Mesenchymal stem cell (in vitro differentiated cells and primary cell): ENCODE measurements at regions not wholly inside any gene's neighbourhood (a gene's known extent, or its start where the extent isn't known, plus 50 kb on each side); places are given as distances from the start of the nearest gene placed in this dataset.

Source experiments
- DNase-seq: peaks from one replicate; pipeline ENCODE4 v3.0.0-alpha.2; 2013
- H2AFZ ChIP-seq: one replicate; pipeline ENCODE4 v1.6.1; 2013; ENCODE audit warnings: low read depth, mild to moderate bottlenecking, control low read depth, inconsistent platforms, low read length, moderate library complexity
- H2AK5ac ChIP-seq: 2 replicates; pipeline ENCODE4 v1.6.1; 2013; ENCODE audit warnings: low read length, moderate library complexity, mild to moderate bottlenecking, inconsistent platforms; ENCODE audit not compliant: severe bottlenecking
- H2BK120ac ChIP-seq: one replicate; pipeline ENCODE4 v1.6.1; 2013; ENCODE audit warnings: low read depth, mild to moderate bottlenecking, inconsistent platforms, low read length, moderate library complexity
- H2BK12ac ChIP-seq, 2 experiments: one replicate each; pipeline ENCODE4 v1.6.1; 2013; ENCODE audit warnings: inconsistent platforms in 2 of 2, low read length in 2 of 2, mild to moderate bottlenecking in 2 of 2, moderate library complexity in 2 of 2, control low read depth in 1 of 2
- H2BK15ac ChIP-seq: one replicate; pipeline ENCODE4 v1.6.1; 2013; ENCODE audit warnings: mild to moderate bottlenecking, low read depth, inconsistent platforms; ENCODE audit not compliant: poor library complexity, severe bottlenecking
- H2BK5ac ChIP-seq: 2 replicates; pipeline ENCODE4 v1.6.1; 2013; ENCODE audit warnings: low read depth, mild to moderate bottlenecking, low read length, control low read depth, inconsistent platforms; ENCODE audit not compliant: poor library complexity, severe bottlenecking
- H3K14ac ChIP-seq, 2 experiments: one replicate each; pipeline ENCODE4 v1.6.1; 2013; ENCODE audit warnings: inconsistent platforms in 2 of 2, low read length in 2 of 2, control low read depth in 1 of 2, mild to moderate bottlenecking in 1 of 2, moderate library complexity in 1 of 2
- H3K18ac ChIP-seq, 2 experiments: one replicate each; pipeline ENCODE4 v1.6.1; 2013; ENCODE audit warnings: inconsistent platforms in 2 of 2, low read length in 2 of 2, control low read depth in 1 of 2, low read depth in 1 of 2, mild to moderate bottlenecking in 1 of 2
- H3K23ac ChIP-seq, 2 experiments: one replicate each; pipeline ENCODE4 v1.6.1; 2013; ENCODE audit warnings: inconsistent platforms in 2 of 2, low read length in 2 of 2, mild to moderate bottlenecking in 2 of 2, moderate library complexity in 2 of 2, control low read depth in 1 of 2
- H3K27ac ChIP-seq: 2 replicates; pipeline ENCODE4 v1.5.1; 2013; ENCODE audit warnings: mild to moderate bottlenecking, moderate library complexity, low read length, control low read depth, inconsistent platforms; ENCODE audit not compliant: poor library complexity, severe bottlenecking
- H3K27me3 ChIP-seq, 2 experiments: 2 replicates each; pipeline versions ENCODE4 v1.6.1 to v1.7.0; 2013; ENCODE audit warnings: low read length in 2 of 2, mild to moderate bottlenecking in 2 of 2, moderate library complexity in 2 of 2, control low read depth in 1 of 2, inconsistent platforms in 1 of 2; ENCODE audit not compliant: control insufficient read depth in 1 of 2, insufficient read depth in 1 of 2
- H3K36me3 ChIP-seq, 2 experiments: 2 replicates each; pipeline versions ENCODE4 v1.6.1 to v1.7.0; 2013; ENCODE audit warnings: low read length in 2 of 2, control low read depth in 1 of 2, inconsistent platforms in 1 of 2, low read depth in 1 of 2, mild to moderate bottlenecking in 1 of 2; ENCODE audit not compliant: insufficient read depth in 2 of 2, control insufficient read depth in 1 of 2
- H3K4ac ChIP-seq, 2 experiments: one replicate each; pipeline ENCODE4 v1.6.1; 2013; ENCODE audit warnings: inconsistent platforms in 2 of 2, low read length in 2 of 2, mild to moderate bottlenecking in 2 of 2, moderate library complexity in 2 of 2, control low read depth in 1 of 2, low read depth in 1 of 2
- H3K4me1 ChIP-seq: 2 replicates; pipeline ENCODE4 v1.6.1; 2013; ENCODE audit warnings: low read depth, low read length, control low read depth; ENCODE audit not compliant: control insufficient read depth, insufficient read depth
- H3K4me2 ChIP-seq: 2 replicates; pipeline ENCODE4 v1.6.1; 2013; ENCODE audit warnings: low read length, mild to moderate bottlenecking, inconsistent platforms; ENCODE audit not compliant: poor library complexity, severe bottlenecking
- H3K4me3 ChIP-seq, 2 experiments: 2 replicates each; pipeline versions ENCODE4 v1.5.1 to v1.7.0; 2013; ENCODE audit warnings: low read length in 2 of 2, mild to moderate bottlenecking in 2 of 2, control low read depth in 1 of 2, low read depth in 1 of 2; ENCODE audit not compliant: insufficient read depth in 1 of 2
- H3K79me1 ChIP-seq: replicated peaks from 2 replicates; pipeline ENCODE4 v1.6.1; 2013; ENCODE audit warnings: mild to moderate bottlenecking, control low read depth, low read length, inconsistent platforms; ENCODE audit not compliant: poor library complexity, severe bottlenecking
- H3K9ac ChIP-seq: 2 replicates; pipeline ENCODE4 v1.7.0; 2013; ENCODE audit warnings: mild to moderate bottlenecking, low read length, moderate library complexity
- H3K9me3 ChIP-seq: 2 replicates; pipeline ENCODE4 v1.7.0; 2013; ENCODE audit warnings: mild to moderate bottlenecking, low read length; ENCODE audit not compliant: control insufficient read depth
- H4K8ac ChIP-seq: one replicate; pipeline ENCODE4 v1.6.1; 2013; ENCODE audit warnings: inconsistent platforms, mild to moderate bottlenecking, low read length, moderate library complexity
- H4K91ac ChIP-seq: one replicate; pipeline ENCODE4 v1.6.1; 2013; ENCODE audit warnings: mild to moderate bottlenecking, low read length, inconsistent platforms
- WGBS: methylation state at CpG from one replicate; pipeline ENCODE4 v1.1.7; 2013; ENCODE audit warnings: mixed read lengths; 5-methylcytosine and 5-hydroxymethylcytosine counted together

GRCh38 chr2:239579081-239579480 lies 178.3 kb upstream of the HDAC4 start:
- H3K27ac ChIP-seq: no peak overlapping the region
- H3K18ac ChIP-seq: no peak overlapping the region
- H2AFZ ChIP-seq: no peak overlapping the region
- H4K91ac ChIP-seq: no peak overlapping the region
- no peaks in the 10 kb centered on the region for H3K36me3 ChIP-seq
- H4K8ac ChIP-seq: no peak overlapping the region
- H3K27me3 ChIP-seq: peaks cover 0 to 43% of the 10 kb centered on the region in 2 experiments
- no peak overlapping the region for H3K4me2 ChIP-seq
- H3K4me3 ChIP-seq: no peak overlapping the region
- no peak overlapping the region for H3K4ac ChIP-seq
- H3K9me3 ChIP-seq: peaks cover 4% of the 10 kb centered on the region
- no peak overlapping the region for H3K14ac ChIP-seq
- no peak overlapping the region for H2AK5ac ChIP-seq
- H3K9ac ChIP-seq: no peak overlapping the region
- H3K23ac ChIP-seq: no peak overlapping the region
- H3K79me1 ChIP-seq: no peaks in the 10 kb centered on the region
- 83% methylated on average over 12 of the region's 12 CpGs for WGBS
- no peak overlapping the region for H2BK15ac ChIP-seq
- no peak overlapping the region for H2BK5ac ChIP-seq
- no peaks in the 10 kb centered on the region for H3K4me1 ChIP-seq
- H2BK120ac ChIP-seq: no peak overlapping the region
- no peak for DNase-seq
- no peak overlapping the region for H2BK12ac ChIP-seq

GRCh38 chr2:239578381-239578780 lies 177.6 kb upstream of the HDAC4 start:
- H3K36me3 ChIP-seq: no peaks in the 10 kb centered on the region
- no peak overlapping the region for H3K27ac ChIP-seq
- H3K4ac ChIP-seq: no peak overlapping the region
- H2AFZ ChIP-seq: no peak overlapping the region
- H3K4me2 ChIP-seq: no peak overlapping the region
- H3K23ac ChIP-seq: no peak overlapping the region
- peaks cover 4% of the 10 kb centered on the region for H3K9me3 ChIP-seq
- H3K9ac ChIP-seq: no peak overlapping the region
- no peak overlapping the region for H2BK15ac ChIP-seq
- no peak overlapping the region for H2BK5ac ChIP-seq
- H3K14ac ChIP-seq: no peak overlapping the region
- no peak overlapping the region for H2AK5ac ChIP-seq
- H2BK120ac ChIP-seq: no peak overlapping the region
- no peak overlapping the region for H3K18ac ChIP-seq
- H4K91ac ChIP-seq: no peak overlapping the region
- H3K27me3 ChIP-seq: peaks cover 0 to 47% of the 10 kb centered on the region in 2 experiments
- no peaks in the 10 kb centered on the region for H3K4me1 ChIP-seq
- no peak overlapping the region for H4K8ac ChIP-seq
- no peaks in the 10 kb centered on the region for H3K79me1 ChIP-seq
- no peak overlapping the region for H3K4me3 ChIP-seq
- 80% methylated on average over 12 of the region's 12 CpGs for WGBS
- DNase-seq: no peak
- H2BK12ac ChIP-seq: no peak overlapping the region

GRCh38 chr2:239577935-239578334 lies 177.1 kb upstream of the HDAC4 start:
- no peaks in the 10 kb centered on the region for H3K79me1 ChIP-seq
- H2BK120ac ChIP-seq: no peak overlapping the region
- H3K4me2 ChIP-seq: no peak overlapping the region
- H3K4me3 ChIP-seq: no peak overlapping the region
- no peak overlapping the region for H4K8ac ChIP-seq
- no peak overlapping the region for H4K91ac ChIP-seq
- no peaks in the 10 kb centered on the region for H3K4me1 ChIP-seq
- no peak overlapping the region for H3K9ac ChIP-seq
- no peak overlapping the region for H2BK12ac ChIP-seq
- no peak overlapping the region for H3K14ac ChIP-seq
- H3K36me3 ChIP-seq: no peaks in the 10 kb centered on the region
- H2AFZ ChIP-seq: no peak overlapping the region
- H3K4ac ChIP-seq: no peak overlapping the region
- H3K18ac ChIP-seq: no peak overlapping the region
- no peak overlapping the region for H3K27ac ChIP-seq
- peaks cover 0 to 50% of the 10 kb centered on the region in 2 experiments for H3K27me3 ChIP-seq
- H2BK5ac ChIP-seq: no peak overlapping the region
- no peak overlapping the region for H2AK5ac ChIP-seq
- H3K9me3 ChIP-seq: peaks cover 4% of the 10 kb centered on the region
- no peak overlapping the region for H3K23ac ChIP-seq
- no peak overlapping the region for H2BK15ac ChIP-seq
- 85% methylated on average over 12 of the region's 12 CpGs for WGBS
- DNase-seq: no peak

GRCh38 chr2:239576784-239577685 lies 176.2 kb upstream of the HDAC4 start:
- no peak overlapping the region for H3K14ac ChIP-seq
- no peak overlapping the region for H2BK5ac ChIP-seq
- no peak overlapping the region for H4K8ac ChIP-seq
- peaks cover 4% of the 10 kb centered on the region for H3K9me3 ChIP-seq
- no peaks in the 10 kb centered on the region for H3K79me1 ChIP-seq
- H3K4me2 ChIP-seq: no peak overlapping the region
- no peak overlapping the region for H3K9ac ChIP-seq
- no peak for DNase-seq
- no peak overlapping the region for H2BK15ac ChIP-seq
- no peaks in the 10 kb centered on the region for H3K4me1 ChIP-seq
- H3K27ac ChIP-seq: no peak overlapping the region
- no peak overlapping the region for H3K4me3 ChIP-seq
- H2AFZ ChIP-seq: no peak overlapping the region
- no peak overlapping the region for H4K91ac ChIP-seq
- no peak overlapping the region for H3K18ac ChIP-seq
- H3K23ac ChIP-seq: no peak overlapping the region
- H3K27me3 ChIP-seq: peaks cover 0 to 59% of the 10 kb centered on the region in 2 experiments
- no peak overlapping the region for H2BK12ac ChIP-seq
- no peak overlapping the region for H3K4ac ChIP-seq
- no peak overlapping the region for H2AK5ac ChIP-seq
- H2BK120ac ChIP-seq: no peak overlapping the region
- no peaks in the 10 kb centered on the region for H3K36me3 ChIP-seq
- 73% methylated on average over 15 of the region's 17 CpGs for WGBS
